NCI-H2107 treated with DMSO at 0.1 percent for 48 hours (cell line): ENCODE measurements at regions not wholly inside any gene's neighbourhood (a gene's known extent, or its start where the extent isn't known, plus 50 kb on each side); places are given as distances from the start of the nearest gene placed in this dataset.

ENCODE experiments used
- DNase-seq: peaks from one replicate; lab custom pipeline; 2025; ENCODE audit not compliant: unreplicated experiment; lab: John Stamatoyannopoulos, UW

DNA sequence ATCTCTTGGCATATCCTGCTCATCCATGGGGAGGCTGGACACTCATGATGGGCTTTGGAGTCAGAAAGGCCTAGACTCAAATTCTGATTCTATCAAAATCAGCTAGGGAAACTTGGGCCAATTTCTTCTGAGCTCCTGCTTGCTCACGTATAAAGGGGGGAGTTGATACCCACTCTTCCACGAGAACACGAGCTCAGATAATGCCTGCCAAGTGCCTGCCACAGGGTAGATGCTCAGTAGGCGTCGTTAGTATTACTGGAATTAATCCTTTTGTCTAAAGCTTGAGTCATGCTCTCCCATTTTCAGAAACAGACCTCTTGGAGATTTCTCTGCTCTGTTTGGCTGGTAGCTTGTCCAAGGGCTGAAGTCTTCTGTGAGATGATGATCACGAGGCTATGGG is 238.3 kb upstream of the MVB12B start:
- DNase-seq = no peak

DNA sequence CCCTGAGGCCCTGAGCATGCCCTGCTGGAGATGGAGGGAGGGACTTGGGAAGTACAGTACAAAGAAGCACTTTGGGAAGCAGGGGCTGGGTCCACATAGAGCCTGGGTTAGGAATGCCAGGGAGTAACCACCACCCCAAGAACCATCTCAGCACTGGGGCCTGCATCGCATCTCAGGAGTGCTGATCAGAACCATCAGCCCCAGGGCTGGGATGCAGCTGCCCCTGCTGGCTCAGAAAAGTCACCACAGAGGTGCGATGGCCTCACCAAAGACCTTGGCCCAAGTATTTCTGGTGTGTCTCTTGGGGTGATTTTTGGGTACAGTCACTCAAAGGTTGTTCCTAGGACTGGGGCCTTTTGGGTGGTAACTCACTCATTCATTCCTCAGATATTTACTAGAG is 236.8 kb upstream of the MVB12B start:
- DNase-seq = no peak

GRCh38 chr9:126093771-126094170 is 232.9 kb upstream of the MVB12B start:
- no peak for DNase-seq

DNA sequence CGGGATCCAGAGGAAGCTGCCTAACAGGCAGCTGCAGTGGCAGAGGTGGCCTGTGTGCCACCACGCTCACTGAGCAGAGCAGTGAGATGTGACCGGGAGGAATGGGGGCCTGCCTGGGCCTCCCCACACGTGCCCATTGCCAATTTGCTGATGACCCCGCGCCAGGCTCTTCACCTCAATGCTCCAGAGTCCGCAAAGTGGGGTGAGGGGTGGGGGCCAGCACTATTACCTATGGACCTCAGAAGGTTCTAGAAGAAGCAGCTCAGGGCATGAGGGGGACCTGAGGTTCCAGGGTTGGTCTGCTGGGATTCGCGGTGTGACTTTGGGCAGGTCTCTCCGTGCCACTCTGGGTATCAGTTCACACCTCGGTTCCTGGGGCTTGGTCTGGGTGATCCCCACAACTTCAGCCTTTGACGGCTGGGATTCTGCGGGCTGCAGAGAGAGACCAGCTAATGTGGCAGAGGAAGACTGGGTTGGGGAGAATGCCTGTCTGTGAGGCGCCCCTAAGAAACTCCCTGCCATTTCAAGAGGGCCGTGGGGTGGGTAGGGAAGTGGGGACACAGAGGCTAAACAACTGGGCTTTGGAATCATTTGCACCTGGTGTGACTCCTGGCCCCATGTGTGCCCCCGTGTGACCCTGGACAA is 231.0 kb upstream of the MVB12B start:
- no peak for DNase-seq

DNA sequence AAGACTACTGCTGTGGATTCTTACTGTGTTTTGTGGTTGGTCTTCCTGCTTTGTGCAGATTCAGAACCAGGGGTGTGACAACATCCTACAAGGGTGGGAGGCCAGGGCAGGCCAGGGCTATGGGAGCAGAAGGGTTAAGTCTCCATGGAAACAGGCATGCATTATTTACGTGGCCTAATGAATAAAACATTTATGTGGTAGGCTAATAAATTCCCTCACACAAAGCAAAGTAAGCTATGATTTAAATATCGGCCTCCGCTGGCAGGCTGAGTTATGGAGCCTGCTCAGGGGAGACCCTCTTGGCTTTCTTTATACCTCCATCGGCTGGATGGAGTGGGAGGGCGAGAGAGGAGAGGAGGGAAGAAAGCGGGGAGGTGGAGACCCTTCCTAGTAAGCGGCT is 230.3 kb upstream of the MVB12B start:
- DNase-seq = no peak

GRCh38 chr9:126097679-126098078 is 228.9 kb upstream of the MVB12B start:
- no peak for DNase-seq

DNA sequence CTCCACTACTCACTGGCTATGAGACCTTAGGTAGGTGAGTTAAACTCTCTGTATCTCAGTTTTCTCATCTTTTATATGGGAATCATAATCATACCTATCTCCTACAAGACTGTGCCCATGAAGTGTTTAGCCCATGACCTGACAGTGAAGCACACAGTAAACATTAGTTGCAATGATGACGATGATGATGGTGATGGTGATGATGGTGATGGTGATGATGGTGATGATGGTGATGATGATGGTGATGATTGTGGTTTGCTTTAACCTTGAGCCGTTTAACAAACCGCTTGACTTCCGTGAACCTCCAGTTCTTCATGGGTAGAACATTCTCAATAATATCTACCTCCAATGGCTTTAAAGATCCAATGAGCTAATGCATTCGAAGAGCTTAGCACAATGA is 220.2 kb upstream of the MVB12B start:
- DNase-seq = no peak

DNA sequence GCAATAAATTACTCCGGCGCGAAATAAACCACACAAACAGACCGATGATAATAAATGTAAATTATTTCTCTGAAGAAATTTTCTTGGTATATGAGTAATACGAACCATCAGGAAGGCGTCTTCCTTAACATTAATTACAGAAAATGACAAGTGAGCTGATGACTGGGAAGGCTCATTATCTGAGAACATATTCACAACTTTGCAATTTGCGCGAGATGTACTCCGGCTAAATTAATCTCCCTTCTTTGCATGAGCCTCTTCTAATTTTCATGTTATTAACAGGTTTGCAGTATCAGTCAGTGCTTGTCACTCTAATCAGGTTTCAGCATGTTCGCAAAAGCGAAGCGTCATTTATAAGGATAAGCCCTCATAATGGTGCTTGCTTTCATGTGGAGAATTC is 218.9 kb upstream of the MVB12B start:
- DNase-seq = no peak

GRCh38 chr9:126108240-126108639 is 218.4 kb upstream of the MVB12B start:
- no peak for DNase-seq

- no peak for DNase-seq
Measured at GRCh38 chr9:126109575-126109974, 217.1 kb upstream of the MVB12B start.

- DNase-seq = no peak
Measured at GRCh38 chr9:126111556-126111955, 215.1 kb upstream of the MVB12B start.

DNA sequence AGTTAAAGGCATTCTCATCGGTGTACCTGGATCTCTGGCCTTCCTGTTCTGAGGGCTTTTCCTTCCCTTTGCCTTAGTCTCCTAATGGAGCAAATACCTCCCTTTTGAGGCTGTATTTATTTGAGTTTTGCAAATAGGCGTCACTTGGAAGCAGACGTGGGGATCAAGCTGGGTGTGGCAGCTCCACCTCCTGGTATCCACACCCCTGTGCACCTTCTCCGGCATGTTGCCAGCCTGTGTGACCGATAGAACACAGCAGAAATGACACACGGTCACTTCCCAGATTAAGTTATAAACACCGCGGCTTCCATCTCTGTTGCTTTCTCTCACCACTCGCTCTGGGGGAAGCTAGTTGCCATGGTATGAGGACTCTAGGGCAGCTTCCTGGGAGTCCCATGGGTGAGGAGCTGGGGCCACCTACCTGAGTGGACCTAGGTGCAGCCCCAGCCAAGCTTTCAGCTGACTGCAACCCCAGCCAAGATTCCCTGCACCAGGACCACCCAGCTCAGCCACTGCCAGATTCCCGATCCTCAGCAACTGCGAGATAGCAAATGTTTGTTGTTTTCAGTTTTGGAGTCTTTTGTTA is 214.4 kb upstream of the MVB12B start:
- DNase-seq = no peak

- no peak for DNase-seq
Measured at GRCh38 chr9:126113176-126113575, 213.5 kb upstream of the MVB12B start.

DNA sequence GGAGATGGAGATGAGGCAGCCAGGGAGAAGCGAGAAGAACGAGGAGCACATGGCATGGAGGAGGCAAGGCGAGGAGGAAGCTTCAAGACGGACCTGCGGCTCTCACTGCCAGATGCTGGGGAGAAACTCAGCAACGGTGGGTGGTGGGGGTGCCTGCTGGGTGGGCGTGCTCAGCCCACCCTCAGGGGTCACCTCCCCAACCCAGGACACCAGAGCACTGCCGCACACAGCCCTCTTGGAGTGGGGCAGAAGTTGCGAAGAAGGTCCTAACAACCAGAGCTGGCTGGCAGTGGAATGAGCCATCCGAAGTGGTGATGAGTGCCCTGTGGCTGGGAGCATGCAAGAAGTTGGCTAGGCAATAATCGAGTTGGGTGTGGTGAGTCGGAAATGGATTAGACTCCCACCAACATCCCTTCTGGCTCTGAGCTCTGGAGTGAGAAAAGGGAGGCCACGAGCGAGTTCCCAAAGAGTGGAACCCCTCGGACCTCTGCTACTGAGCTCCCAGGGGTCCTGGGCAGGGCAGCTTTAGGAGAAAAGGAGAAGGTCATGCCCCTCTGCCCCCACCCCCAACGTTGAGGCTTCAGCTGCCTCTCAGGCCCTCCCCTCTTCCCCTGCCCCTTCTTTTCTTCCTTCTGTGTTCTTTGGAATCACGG is 212.7 kb upstream of the MVB12B start:
- no peak for DNase-seq

- no peak for DNase-seq
Measured at GRCh38 chr9:126114409-126114760, 212.2 kb upstream of the MVB12B start.

DNA sequence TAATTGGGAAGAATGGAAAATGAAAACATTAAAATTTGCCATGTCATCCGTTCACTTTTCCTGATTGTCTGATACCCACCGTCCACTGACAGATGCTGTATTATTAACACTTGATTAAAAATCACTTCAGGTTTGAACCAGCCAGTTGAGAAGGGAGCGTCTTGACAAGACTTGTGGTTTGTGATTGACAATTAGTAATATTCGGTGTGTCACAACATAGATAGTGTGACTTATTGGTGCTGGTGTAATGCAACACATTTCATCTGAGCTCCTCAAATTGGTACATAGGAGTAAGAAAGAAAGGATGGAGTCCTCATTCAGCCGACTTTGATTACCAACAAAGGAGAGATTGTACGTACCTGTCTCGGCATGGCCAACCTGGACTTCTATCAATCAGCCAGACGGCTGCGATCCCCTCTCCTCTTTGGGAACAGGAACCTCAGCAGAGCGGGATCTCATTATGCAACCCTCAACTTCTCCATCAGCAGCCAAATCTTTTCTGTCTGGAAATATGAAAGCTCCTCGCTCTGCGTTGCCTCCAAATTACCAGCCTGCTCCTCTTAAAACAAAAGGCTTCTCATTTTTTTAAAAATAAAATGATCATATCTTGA is 211.7 kb upstream of the MVB12B start:
- no peak for DNase-seq

- no peak for DNase-seq
Measured at GRCh38 chr9:126116351-126117157, 210.1 kb upstream of the MVB12B start.

GRCh38 chr9:126117158-126117425 is 209.5 kb upstream of the MVB12B start:
- no peak for DNase-seq

GRCh38 chr9:126117631-126118030 is 209.0 kb upstream of the MVB12B start:
- DNase-seq = no peak

DNA sequence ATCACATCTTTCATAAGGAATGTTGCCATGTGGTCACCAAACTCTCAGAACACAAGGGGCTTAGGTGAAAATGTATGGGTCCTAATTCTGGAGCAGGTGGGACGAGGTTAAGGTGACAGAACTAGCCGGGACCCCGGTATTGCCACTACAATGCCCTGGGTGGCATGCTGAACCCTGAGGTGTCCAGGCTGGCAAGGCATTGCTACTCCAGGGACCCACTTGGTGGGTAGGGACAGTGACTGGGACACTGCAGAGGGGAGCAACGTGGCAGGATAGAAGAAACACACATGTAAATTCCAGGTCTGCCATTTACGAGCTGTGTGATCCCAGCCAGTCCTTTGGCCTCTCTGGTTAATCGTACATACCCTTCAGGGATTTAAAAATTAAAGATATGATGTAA is 206.9 kb upstream of the MVB12B start:
- DNase-seq = no peak

GRCh38 chr9:126122901-126123616 is 203.6 kb upstream of the MVB12B start:
- DNase-seq = no peak
